Endothelial cell of hepatic sinusoid (primary cell): ENCODE measurements at regions not wholly inside any gene's neighbourhood (a gene's known extent, or its start where the extent isn't known, plus 50 kb on each side); places are given as distances from the start of the nearest gene placed in this dataset.

Source experiments
- in situ Hi-C: cut with HindIII; loops from 2 replicates; pipeline ENCODE4 v1.10.0; 2017; ENCODE audit warnings: low sequenced_read_pairs

- in situ Hi-C loops, result no loop called here
These were observed 411.7 kb upstream of the SLC24A2 start for GRCh38 chr9:20200581-20200980.

DNA sequence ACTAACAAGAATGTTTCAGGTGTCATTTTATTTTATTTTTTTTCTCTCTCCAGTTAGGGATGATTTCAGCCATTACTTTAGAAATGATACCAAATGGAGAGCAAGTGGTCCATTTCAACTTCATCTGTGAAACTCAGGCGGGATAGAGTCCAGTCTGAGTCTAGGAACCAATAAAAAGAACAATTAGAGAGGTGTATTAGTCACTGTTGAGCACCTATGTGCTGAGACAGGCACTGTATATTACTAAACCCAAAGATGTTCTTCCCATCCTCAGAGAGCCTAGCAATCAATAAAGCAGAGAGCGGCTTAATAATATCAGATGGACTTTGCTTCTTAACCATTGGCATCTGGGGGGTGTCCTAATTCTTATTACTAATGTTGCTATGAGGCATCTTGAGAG is 410.3 kb upstream of the SLC24A2 start:
- in situ Hi-C loops, result no loop called here

DNA sequence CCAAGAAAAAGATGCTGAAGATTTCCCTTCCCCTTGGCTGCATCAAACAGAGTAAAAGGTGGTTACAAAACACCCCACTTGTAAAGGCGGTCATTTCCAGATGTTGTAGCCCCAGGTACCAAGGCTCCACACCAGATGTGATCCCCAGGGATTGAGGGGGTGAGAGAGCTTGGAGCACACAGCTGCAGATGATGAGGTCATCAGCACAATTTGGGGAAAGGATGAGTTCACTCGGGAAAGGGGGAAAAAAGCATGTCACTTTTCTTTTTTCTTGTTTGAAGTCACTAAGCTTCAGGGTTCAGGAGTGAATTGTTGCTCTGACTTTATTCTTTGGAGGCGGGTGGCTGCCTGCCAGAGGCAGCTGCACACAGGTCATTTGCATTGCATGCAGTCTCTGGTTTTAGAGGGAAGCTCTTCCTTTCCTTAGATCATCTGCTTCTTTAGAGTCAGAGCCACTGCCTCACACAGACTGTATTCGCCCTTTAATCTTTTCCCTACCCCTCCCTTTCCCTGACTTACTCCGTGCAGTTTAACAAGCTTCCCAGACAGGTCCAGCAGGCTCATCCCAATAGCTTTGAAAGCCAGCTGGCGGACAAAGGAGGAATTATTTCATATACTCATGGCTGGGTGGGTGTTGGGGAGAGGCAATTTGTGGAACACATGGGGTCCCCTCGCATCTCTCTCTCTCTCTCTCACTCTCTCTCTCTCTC is 409.3 kb upstream of the SLC24A2 start:
- in situ Hi-C loops, result no loop called here

DNA sequence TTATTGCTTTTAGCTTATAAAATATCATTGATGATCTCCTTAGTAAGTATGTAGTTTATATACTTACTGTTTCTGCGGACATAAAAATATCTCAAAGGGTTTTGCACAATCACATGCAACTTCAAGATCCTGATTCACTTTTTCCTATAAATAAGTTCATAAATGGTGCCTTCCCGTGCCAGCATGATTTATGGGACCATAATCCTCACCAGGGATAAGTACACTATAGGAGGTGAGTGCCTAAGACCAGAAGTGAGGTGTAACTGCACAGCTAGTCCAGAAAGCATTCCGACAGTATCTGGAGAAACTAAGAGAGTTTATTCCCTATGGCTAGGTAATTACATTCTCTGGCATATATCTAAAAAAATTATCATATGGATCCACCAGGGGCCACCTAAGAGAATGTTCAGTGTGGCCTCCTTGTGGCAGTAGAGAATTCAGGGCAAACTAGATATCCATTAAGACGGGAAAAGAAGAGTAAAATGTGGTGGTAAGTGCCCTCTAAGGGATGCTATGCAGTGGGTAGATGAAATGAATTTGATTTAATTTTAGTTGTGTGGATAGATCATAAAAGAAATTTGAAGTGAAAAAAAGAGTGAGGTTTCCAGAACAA is 402.5 kb upstream of the SLC24A2 start:
- in situ Hi-C loops, result no loop called here

DNA sequence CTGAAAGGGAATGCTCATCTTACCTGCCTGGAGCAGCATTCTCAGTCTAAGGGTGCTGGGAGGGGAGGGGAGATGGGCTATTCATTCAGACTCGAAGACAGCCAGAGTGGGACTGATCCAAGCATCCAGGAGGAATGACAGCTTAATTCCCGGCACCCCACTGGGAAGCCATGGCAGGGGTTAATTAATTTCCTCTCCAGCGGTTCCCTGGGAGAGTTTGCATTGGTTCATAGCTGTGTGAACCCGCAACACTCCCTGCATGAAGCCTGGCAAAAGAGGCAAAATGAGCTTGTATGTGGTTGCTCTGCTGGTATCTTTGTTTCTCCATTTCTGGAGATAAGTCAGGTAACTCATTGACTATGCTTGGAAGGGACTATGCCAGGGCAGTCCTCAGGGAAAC is 401.0 kb upstream of the SLC24A2 start:
- in situ Hi-C loops, result no loop called here

DNA sequence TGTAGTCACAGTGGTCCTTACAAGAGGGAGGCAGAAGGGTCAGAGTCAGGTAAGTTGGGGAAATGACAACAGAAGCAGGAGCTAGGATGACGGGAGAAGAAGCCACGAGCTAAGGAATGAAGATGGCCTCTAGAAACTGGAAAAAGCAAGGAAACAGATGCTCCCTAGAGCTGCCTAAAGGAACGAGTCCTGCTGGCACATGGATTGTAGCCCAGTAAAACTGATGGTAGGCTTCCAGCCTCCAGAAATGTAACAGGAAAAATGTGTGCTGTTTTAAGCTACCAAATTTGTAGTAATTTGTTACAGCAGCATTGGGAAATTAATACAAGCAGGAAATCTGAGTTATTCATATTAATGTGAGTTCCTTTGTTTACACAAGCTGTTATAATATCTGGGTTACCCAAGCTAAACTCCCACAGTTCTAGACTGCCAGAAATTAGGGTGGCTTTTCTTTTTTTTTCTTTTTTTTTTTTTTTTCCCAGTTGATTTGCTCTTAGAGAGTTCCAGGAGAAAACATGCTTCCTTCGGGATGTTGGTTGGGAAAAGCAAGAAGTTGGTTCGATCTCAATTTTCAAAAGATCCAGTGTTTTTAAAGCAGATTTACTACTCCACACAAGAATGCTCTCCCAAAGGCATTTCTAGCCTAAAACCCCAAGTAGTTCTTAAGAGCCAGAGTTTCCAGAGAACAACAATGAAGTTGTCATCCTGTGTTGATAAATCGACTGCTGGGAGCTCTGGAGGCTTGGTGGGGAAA is 400.0 kb upstream of the SLC24A2 start:
- in situ Hi-C loops, result no loop called here

- in situ Hi-C loops, result no loop called here
These were observed 398.5 kb upstream of the SLC24A2 start for GRCh38 chr9:20187318-20187717.

DNA sequence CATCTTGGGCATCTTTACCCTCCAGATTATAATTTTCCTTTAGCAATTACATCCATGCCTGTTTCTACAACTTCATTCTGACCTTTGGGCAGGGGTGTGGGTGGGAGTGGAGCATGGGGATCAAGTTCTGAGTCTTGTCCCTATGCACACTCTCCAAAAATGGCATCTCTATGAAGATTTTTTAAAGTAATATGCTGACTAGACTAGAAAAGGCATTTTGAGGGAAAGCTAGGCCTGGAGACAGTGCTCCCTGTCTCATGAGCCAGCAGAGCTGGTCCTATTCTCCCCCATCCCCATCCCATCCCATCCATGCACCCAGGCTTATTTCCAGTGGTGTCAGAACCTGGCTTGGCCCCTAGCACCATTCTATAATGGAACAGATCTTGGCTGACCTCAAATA is 398.0 kb upstream of the SLC24A2 start:
- in situ Hi-C loops, result no loop called here

- in situ Hi-C loops, result no loop called here
These were observed 397.4 kb upstream of the SLC24A2 start for GRCh38 chr9:20186231-20186630.

GRCh38 chr9:20184541-20184940 is 395.7 kb upstream of the SLC24A2 start:
- in situ Hi-C loops, result no loop called here

- in situ Hi-C loops, result no loop called here
These were observed 389.8 kb upstream of the SLC24A2 start for GRCh38 chr9:20178679-20179078.

DNA sequence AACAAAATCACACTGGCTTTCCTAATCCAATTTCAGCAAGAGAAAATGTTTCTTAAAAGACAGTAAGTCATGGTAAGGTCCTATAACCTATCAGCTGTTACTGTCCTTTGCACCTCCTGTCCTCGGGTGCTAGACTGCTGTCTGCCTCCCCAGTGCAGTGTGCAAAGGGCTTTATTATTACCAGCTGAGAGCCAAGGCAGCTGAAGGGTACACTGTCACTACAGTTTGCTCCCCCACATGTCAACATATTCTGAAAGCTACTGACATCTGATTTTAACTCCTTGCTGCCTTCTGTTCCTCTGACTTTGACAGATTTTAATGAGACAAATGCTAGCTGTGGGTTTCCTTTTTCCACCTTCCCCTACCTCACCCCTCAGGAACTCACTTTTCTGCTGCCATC is 389.4 kb upstream of the SLC24A2 start:
- in situ Hi-C loops, result no loop called here

GRCh38 chr9:20170122-20170521 is 381.3 kb upstream of the SLC24A2 start:
- in situ Hi-C loops, result no loop called here

DNA sequence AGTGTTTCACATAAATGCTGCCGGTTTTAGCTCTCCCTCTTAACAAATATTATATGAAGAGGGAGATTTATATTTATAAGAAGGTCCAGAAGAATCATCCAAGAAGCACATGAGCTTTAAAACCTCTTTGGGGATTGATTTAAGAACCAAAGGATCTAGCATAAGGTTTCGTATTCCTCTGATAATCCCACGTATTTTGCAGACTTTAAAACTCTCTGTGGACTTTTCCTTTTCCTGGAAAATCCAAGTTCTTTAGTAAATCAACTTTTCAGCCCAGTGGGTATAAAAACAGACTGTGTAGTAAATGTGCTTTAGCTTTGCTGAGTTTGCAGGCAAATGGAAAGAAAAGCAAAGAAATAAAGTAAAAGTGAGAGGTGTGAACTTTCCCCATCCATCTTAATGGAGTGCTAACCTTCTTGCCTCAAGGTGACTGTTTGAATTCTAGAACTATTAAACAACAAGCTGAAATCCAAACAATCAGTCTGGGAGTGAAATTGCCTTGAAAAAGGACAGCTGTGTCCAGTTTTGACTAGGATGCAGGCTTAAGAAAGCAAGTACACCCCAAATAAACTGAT is 363.4 kb upstream of the SLC24A2 start:
- in situ Hi-C loops, result no loop called here

- in situ Hi-C loops, result no loop called here
These were observed 359.6 kb upstream of the SLC24A2 start for GRCh38 chr9:20148416-20148815.

- in situ Hi-C loops, result no loop called here
These were observed 355.4 kb upstream of the SLC24A2 start for GRCh38 chr9:20144197-20144596.

- in situ Hi-C loops, result no loop called here
These were observed 351.0 kb upstream of the SLC24A2 start for GRCh38 chr9:20139763-20140290.

- in situ Hi-C loops, result no loop called here
These were observed 350.0 kb upstream of the SLC24A2 start for GRCh38 chr9:20138841-20139240.

DNA sequence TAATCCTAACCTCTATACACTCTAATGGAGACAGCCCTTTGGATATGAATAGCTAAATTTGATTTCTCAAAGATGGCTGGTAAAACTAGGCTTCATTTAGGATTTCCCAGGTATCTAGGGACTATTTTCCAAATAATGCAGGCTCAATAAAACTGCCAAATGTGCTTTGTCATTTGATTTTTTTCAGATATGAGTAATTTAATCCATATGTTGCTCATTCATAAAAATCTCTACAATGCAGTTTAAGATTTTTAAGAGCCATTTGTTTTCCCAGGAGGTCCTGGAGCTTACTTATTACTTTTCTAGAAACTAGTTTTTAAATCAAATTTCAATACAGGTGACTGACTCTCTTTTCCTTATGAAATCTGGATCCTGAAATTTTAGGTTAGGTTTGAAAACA is 349.3 kb upstream of the SLC24A2 start:
- in situ Hi-C loops, result no loop called here

GRCh38 chr9:20137425-20137824 is 348.6 kb upstream of the SLC24A2 start:
- in situ Hi-C loops, result no loop called here

DNA sequence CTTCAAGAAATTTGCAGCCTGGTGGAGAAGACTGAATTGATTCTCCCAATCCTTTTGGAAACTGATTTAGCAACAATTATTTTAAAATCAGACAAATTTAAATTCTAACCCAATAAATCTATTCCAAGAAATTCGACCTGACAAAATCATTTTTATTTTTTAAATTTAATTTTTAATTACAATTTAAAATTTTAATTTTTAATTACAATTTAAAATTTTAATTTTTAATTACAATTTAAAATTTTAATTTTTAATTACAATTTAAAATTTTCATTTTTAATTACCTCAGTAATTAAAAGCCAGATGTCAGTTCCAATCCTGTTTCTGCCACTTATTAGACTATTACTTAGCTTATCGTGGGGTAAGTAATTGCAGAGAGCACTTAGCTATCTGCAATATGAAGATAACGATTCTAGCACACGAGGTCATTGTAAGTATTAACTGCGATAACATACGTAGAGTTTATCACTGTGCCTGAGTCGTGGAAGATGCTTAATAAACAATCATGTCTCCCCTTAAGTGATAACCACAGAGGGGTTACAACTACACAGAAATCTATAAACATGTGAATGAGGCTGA is 346.4 kb upstream of the SLC24A2 start:
- in situ Hi-C loops, result no loop called here
